OCI-LY1 (cell line): ENCODE measurements at regions not wholly inside any gene's neighbourhood (a gene's known extent, or its start where the extent isn't known, plus 50 kb on each side); places are given as distances from the start of the nearest gene placed in this dataset.

Source experiments
- CTCF ChIP-seq: fragments of 200-600 bp; sonication (generic), shearing (Covaris generic); IDR thresholded peaks from 2 replicates; pipeline ENCODE4 v1.5.1; 2017; ENCODE audit warnings: mild to moderate bottlenecking, antibody characterized with exemption, low read length, moderate library complexity, mixed read lengths
- EZH2 ChIP-seq: fragments of 200-600 bp; sonication (generic), shearing (Covaris generic); IDR thresholded peaks from 2 replicates; pipeline ENCODE4 v1.8.0; 2017; ENCODE audit warnings: borderline replicate concordance, mixed run types, mild to moderate bottlenecking, antibody characterized with exemption, low read length, moderate library complexity, mixed read lengths

DNA sequence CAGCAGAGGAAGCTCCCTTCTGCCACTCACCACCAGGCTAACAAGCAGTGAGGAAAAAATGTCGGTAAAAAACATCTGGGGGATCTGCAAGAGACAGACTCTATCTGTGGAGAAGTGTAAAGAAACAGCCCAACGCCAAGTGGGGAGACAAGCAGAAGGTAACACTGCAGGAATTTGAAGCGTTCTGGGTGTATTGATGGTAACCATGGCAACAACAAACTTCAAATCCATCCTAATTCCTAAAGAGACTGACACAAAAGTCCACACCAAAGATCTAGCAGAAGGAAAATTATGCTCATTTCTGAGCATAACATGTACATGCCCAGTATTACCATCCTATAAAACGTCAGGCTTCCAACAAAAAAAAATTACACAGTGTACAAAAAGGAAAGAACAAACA, 449.3 kb downstream of the GABRB3 start:
- TF ChIP-seq EZH2 (no peak), CTCF (no peak)
